CD4-positive, alpha-beta T cell treated with Interleukin-6 for 4 hours (primary cell): ENCODE measurements at regions not wholly inside any gene's neighbourhood (a gene's known extent, or its start where the extent isn't known, plus 50 kb on each side); places are given as distances from the start of the nearest gene placed in this dataset.
A peak's percentile ranks its signal among the peaks of the same experiment; 100 is the strongest.
"Not testable (repeated sequence)": the region's sequence is repeated elsewhere in the genome, so short reads cannot be mapped to it uniquely, and the experiment has no call there.

Experiments used
- DNase-seq: peaks from one replicate; pipeline ENCODE4 v3.0.0-alpha.2; 2020; ENCODE audit warnings: mixed read lengths

DNA sequence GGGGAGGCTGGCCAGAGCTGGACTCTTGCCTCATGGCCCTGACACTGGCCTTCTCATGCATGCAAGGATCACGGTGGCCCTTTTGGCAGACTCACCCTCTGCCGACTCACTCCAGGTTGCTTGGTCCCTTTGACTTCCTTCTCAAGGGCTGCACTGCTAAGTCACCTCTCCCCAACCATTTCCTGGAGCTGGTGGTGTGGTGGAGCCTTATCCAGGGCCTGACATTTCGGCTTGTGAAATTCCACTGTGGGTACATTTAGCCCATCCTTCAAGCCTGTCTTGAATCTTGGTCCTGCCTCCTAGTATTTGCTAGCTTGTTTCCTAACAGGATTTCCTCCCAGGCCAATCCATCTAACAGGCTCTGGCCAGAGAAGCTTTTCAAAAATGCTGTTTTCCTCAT is 52.6 kb upstream of the JUN start:
- DNase-seq: no peak

- no peak for DNase-seq
Measured at GRCh38 chr1:58837886-58838285, 54.0 kb upstream of the JUN start.

DNA sequence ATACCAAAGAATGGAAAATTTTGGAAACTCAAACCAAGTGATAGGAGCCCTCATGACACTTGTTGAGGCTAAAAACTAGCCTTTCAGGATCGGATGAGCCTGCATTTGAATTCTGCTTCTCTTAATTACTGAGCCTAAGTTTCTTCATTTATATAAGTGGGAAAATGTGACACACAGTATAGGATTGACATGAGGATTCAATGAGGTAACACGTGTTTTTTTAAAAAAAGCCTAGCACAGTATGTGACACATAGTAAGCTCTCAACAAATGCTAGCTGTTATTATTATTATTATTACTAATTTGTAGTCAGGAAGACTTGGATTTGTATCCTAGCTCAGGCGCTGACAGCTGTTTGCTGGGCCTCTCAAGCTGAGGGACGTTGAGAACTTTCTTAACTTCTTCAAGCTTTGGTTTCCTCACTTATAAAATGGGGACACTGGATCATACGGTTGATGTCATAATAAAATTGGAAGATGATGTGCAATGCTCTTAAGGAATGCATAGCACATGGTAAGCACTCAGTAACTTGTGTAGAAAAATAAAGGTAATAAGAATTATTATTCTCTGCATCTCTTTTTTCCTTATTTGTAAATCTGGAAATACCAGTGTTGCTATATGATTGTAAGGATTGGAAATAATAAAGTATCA is 55.4 kb upstream of the JUN start:
- no peak for DNase-seq

- DNase-seq: no peak
Measured at GRCh38 chr1:58839846-58840835, 56.3 kb upstream of the JUN start.

DNA sequence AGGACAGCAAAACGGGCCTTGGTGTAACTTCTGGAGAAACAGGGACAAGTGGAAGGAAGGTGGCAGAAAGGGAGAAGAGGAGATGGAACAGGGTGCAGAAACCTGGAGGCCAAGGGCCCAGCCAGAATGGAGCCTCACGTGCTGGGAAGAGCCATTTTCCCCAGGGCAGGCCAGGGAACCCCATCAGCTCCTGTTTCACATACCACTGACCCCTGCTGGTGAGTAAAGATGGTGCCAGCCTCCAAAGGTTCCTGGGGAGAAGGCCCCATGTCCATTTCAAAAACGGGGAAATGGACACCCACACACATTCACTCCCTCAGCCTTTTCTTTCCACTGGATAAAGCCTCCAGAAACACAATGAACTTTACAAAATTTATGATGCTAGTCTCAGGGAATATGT is 57.6 kb upstream of the JUN start:
- DNase-seq: peak; percentile 47

DNA sequence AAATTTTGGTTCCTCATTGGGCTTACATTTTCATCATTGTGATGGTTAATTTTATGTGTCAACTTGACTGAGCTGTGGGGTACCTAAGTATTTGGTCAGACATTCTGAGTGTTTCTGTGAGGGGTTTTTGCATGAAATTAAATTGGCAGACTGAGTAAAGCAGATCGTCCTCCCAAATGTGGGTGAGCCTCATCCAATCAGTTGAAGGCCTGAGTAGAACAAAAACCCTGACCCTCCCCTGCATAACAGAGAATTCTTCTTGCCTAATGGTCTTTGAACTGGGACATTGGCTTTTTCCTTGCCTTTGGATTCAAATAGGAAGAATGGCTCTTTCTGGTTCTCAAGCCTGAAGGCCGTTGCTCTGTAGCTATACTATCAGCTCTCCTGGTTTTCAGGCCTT is 59.1 kb upstream of the JUN start:
- no peak for DNase-seq

DNA sequence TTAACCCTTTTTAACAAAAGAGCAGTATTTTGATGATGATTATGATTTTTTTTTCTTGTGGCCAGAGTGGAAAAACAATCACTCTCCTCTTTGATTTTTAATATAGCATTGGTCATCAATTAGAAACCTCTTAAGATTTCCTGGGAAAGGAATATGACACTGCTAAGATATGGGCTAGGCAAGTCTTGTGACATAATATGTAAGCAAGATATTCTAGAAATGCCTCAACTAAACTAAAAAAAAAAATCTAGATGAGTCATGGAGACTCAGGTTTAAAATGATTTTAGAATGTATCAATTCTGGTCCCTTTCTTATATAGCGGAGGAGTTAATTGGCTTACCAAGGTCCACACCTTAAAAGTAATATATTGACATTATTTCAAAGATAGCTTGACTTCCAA is 60.3 kb upstream of the JUN start:
- no peak for DNase-seq

DNA sequence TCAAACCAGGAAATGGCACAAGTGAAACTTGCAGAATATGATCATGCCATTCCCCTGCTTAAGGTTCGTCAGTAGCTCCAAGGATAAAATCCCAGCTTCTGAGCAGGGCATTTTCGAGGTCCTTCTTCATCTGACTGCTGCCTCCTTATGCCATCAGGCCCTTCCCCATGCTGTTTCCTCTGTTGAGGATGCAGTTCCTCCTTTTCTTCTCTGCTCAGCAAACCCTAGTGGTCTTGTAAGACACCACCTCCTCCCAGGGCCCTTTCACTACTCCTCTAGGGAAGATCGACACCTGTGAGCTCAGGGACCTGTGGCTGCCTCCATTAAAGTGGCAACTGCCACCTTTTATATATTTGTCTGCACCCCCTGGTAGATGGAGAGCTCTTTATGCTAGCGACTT is 62.1 kb upstream of the JUN start:
- DNase-seq: no peak

- no peak for DNase-seq
Measured at GRCh38 chr1:58848818-58849411, 65.1 kb upstream of the JUN start.

- no peak for DNase-seq
Measured at GRCh38 chr1:58849551-58849950, 65.7 kb upstream of the JUN start.

GRCh38 chr1:58850636-58851035 is 66.8 kb upstream of the JUN start:
- DNase-seq: no peak

GRCh38 chr1:58852731-58853485 is 69.1 kb upstream of the JUN start:
- DNase-seq: no peak

DNA sequence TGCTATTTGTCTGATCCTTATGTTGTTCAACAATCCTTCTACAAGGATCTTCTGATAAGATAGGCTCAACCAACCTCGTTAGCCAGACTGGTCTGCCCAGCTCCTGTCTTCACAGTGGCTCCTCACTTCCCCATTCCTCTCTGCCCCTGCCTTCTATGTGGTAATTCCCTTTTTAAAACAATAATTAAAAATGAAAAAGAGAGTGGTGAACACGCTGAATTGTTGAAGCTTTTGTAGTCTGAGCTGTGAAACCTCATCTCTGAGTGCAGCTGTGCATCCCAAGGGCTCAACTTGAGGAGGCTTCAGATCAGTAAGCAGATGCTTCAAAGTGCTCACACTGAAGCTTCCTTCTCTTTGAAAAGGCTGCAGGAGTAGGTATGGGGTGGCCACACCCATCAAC is 70.7 kb upstream of the JUN start:
- DNase-seq: peak; percentile 25

GRCh38 chr1:58855274-58856165 is 71.7 kb upstream of the JUN start:
- no peak for DNase-seq

DNA sequence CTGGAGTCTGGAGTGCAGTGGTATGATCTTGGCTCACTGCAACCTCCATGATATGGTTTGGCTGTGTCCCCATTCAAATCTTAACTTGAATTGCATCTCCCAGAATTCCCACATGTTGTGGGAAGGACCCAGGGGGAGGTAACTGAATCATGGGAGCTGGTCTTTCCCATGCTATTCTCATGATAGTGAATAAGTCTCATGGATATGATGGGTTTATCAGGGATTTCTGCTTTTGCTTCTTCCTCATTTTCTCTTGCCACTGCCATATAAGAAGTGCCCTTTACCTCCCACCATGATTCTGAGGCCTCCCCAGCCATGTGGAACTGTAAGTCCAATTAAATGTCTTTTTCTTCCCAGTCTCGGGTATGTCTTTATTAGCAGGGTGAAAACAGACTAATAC is 72.4 kb upstream of the JUN start:
- DNase-seq: not testable (repeated sequence)

DNA sequence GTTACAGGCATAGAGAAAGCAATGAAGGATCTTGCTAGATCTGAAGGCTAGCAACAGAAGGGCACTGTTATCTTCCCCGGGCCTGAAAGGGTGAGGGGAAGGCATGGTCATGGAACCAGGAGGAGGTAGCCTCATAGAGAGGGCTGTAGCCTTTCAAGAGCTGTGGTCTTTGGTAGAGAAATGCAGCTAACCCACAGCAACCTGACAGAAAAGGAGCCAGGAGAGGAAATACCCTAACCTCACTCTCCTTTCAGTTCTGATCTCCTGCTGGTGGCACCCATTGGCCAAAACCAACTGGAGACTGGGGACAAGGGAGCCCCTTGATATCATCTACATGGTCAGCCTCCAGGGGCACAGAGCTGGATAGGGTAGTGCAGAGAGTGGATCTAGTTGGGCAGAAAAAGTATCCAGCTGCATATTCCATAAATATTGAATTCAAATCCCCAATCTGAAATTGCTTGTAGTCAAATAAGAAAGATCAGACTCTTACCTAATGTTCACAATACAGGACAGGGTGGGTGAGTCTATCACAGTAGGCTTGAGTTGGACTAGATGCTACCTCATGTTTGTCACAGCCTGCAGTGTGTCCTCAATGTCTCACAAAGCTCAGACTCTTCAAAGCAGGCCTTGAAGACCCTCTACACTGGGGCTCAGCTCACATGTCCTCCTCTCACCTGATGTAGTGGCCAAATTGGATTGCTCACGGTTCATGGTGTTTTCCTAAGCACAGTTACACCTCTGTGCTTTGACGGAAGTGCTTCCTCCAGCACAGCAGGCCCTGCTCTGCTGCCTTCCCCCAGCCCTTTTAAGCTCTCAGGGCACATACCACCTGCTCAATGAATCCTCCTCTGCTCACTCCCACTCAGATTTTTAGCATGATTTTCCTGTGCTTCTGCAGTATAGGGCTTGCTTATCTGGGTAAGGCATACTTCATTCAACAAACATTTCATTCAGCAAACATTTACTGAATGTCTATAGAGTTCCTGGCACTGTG is 74.1 kb upstream of the JUN start:
- DNase-seq: peak; percentile 61

DNA sequence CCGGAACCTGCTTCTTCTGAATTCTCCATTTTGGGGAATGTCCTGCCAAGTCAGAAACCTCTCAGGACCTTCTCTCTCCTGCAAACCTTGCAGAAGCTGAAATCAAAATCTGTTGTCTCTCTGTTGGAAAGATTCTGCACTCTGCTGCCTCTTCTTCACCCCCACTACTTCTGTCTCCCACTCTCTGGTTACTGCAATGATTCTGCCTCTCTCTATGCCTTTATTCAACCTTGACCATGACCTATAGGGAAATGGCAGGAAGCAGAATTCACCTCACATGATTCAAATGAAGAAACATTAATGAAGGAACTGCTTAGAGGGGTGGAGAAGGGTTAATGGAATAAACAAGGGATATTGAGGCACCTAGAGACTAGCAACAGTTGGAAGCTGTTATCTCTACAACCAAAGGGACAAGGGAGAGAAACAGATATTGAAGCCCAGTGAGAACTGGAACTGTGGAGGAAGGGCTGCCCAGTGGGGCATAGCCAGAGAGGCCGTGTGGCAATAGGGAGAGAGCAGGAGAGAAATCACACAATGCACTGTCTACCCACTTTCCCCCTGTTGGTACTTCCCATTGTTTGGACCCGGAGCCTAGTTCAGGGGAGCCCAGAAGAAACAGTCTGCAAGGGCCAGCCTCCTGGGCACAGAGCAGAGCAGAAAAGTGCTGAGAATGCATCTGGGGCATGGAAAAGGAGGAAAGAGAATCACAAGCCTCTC is 76.1 kb upstream of the JUN start:
- DNase-seq: no peak

- DNase-seq: no peak
Measured at GRCh38 chr1:58861076-58861475, 77.2 kb upstream of the JUN start.

DNA sequence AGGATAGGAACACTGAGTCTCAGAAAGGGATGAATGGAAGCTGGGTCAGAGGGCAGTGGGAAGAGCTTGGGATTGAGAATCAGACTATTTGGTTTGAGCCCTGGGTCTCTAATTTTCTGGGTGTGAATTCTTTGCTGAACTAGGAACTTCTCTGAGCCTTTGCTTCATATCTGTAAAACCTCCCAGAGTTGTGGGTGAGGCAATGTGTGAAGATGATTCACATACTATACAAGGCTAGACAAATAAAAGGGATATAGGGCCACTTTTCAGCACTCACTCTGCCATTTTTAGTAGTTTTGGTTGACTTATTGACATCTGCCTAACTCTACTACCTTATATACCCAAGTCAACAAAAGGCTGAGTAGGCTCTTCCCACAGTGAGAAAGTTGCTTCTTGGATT is 77.7 kb upstream of the JUN start:
- no peak for DNase-seq
